ENCODE measurements at regions not wholly inside any gene's neighbourhood (a gene's known extent, or its start where the extent isn't known, plus 50 kb on each side); places are given as distances from the start of the nearest gene placed in this dataset.
A peak's percentile ranks its signal among the peaks of the same experiment; 100 is the strongest.
"Not testable (repeated sequence)": the region's sequence is repeated elsewhere in the genome, so short reads cannot be mapped to it uniquely, and the experiment has no call there.

DNA sequence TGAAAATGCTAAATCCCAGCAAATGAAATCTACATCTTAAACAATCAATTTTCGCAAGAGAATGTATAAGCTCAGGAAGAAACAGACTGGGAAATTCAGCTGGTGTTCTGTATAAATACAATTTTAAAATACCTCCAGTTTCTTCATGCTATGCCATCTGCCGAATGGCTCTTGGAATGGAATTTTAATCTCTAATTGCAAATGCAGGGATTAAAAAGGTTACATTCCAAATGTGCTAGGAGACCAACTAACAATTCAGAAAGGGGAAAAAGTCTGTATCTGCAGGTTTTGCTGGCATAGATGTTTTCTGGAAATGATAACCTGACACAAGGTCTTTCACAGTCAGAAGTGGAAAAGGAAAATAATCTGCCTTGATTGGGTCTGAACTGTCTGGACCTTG, 379.7 kb downstream of the MAT2B start:
- DNase-seq (ENCODE audit: low spot score): no peak

DNA sequence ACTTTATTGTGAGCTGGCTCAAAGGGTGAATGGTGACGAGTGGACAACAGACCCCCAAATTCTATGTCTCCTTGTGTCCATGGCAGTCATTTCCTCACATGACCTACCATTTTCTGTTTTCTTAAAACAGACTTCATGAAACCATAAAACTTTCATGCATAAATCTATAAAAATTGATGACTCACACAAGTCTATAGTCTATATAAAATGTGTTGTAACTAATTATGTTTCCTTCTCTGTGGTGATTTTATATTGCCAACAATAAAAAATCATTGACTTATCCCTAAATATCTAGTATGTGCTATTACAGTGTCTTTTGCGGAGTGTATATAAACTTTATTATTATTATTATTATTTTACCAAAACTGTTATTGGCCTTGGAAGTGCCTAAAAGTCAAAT, 382.4 kb downstream of the MAT2B start:
- no peak for DNase-seq (ENCODE audit: low spot score)

DNA sequence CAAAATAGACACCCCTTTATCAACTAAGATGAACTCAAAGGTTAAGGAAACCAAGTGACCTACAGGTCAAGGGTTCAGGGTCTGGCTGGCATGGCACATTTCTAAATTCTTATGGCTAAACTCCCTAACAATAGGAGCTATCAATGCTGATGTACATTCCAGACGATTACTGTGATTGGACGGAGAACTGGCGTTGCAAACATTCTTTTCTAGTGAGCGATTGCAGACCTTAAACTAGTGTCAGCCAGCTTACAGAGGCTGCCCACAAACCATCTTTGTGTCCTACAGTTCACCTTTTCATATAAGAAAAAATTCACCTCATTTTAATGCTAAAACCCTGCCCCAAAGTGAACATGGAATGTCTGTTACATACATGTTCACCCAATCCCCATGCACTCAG, 382.9 kb downstream of the MAT2B start:
- DNase-seq (ENCODE audit: low spot score): no peak

DNA sequence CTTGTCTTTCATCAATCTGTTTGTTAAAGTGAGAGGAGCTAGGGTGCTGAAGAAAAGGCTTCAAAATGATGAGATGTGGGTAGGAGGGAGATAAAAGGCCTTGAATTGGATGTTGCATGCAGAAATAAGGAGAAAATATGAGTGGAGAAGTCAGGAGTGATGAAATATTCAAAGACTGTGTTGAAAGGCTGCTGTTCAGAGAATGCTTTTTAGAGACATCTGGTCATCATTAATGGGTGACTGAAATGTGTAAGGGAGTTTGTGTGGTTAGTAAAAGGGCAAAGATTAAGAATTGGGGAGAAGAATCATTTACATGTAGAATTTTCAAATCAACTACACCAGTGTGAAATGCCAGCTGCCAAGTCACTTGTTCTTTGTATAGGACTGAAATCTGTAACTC, 383.9 kb downstream of the MAT2B start:
- no peak for DNase-seq (ENCODE audit: low spot score)

DNA sequence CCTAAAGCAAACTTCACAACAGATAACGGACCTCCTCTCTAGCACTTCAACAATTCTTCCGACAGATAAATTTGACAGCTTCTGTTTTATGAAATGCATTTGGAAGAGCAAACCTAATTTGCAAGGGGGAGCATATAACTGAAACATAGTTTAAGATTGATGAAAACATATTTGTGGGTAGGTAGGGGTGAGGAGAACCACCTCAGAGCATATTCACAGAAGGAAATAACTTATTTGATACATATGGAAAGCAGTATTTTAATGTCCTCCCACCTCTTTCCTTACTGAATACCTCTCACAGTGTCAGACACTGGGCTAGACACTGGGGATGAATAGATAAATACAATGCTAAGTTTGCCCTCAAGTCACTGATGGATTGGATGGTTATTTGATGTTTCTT, 384.8 kb downstream of the MAT2B start:
- DNase-seq (ENCODE audit: low spot score): no peak

DNA sequence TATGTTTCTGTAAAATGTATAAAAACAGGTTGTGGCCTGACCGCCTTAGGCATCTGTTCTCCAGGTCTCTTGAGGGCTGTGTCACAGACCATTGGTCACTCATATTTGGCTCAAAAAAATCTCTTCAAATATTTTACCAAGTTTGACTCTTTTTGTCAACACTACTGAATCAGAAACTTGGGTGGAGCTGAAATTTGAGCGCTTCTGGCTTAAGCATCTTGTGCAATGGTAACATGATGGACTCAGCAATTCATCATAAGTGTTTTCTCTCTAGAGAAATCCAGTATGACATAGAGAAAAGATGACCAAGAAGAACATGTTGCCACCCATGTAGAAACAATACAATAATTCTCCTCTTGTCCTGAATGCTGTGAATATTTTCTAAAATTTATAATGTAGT, 387.9 kb downstream of the MAT2B start:
- DNase-seq (ENCODE audit: low spot score): no peak

DNA sequence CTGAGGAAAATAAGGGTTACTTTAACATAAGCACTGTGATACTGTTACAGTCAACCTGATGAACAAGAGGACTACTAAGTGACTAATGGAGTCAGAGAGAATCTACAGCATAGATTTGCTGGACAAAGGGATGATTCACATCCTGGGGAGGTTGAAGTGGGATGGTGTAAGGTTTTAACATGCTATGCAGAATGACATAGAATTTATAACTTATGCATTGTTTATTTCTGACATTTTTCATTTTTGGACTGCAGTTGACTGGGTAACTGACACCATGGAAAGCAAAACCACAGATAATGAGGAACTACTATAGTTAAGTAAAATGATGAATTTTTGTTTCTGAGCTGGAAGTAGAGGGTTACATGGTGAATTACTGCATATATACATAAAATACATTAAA, 389.2 kb downstream of the MAT2B start:
- no peak for DNase-seq (ENCODE audit: low spot score)

DNA sequence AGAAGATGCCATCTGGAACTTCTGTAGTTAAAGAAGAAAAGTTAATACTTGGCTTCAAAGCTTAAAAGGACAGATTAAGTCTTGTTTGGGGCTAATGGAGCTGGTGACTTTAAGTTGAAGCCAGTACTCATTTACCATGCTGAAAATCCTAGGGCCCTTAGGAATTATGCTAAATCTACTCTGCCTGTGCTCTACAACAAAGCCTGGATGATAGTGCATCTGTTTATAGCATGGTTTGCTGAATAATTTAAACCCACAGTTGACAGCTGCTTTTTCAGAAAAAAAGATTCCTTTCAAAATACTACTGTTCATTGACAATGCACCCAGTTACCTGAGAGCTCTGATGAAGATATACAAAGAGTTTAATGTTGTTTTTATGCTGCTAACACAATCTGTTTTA, 393.5 kb downstream of the MAT2B start:
- no peak for DNase-seq (ENCODE audit: low spot score)

DNA sequence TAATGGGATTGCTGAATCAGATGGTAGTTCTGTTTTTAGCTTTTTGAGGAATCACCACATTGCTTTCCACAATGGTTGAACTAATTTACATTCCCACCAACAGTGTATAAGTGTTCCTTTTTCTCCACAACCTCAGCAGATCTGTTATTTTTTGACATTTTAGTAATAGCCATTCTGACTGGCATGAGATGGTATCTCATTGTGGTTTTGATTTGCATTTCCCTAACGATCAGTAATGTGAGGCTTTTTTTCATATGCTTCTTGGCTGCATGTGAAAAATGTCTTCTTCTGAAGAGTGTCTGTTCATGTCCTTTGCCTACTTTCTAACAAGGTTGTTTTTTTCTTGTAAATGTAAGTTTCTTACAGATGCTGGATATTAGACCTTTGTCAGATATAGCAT, 402.4 kb downstream of the MAT2B start:
- not testable (repeated sequence) for DNase-seq (ENCODE audit: low spot score)

DNA sequence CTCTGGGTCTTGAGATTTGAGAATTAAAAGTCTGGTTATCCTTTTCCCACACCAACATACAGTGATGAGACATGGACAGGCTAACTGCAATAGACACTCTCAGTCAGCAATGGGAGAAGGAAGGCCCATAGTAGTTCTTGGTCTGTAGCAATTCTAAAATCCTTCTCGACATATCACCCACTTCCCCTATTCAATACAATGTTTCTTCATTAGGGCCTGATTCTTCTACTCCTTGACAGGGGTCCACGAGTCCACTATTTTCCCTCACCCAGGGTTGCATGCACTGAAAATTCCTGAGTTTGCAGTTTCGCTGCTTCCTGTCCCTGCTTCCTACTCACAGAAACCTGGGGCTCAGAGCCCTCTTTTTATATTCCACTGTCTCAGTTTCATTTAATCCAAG, 402.8 kb downstream of the MAT2B start:
- DNase-seq (ENCODE audit: low spot score): no peak

DNA sequence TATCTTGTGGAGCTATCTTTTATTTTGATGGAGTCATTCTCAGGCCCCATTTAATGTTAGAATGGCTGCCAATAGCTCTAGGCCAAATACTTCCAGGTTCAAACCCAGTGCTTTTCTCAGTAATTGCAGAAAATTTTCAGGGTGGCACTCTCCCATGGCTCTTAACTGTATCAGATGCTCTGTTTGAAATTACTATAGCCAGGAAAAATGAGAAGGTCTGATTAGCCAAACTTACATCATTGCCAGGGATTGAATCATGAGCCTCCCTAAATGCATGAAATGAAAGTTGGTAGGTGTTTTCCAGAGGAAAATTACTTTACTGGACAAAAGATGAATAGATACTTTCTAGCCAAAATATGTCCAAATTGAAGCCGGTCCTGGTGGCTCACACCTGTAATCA, 404.8 kb downstream of the MAT2B start:
- no peak for DNase-seq (ENCODE audit: low spot score)

DNA sequence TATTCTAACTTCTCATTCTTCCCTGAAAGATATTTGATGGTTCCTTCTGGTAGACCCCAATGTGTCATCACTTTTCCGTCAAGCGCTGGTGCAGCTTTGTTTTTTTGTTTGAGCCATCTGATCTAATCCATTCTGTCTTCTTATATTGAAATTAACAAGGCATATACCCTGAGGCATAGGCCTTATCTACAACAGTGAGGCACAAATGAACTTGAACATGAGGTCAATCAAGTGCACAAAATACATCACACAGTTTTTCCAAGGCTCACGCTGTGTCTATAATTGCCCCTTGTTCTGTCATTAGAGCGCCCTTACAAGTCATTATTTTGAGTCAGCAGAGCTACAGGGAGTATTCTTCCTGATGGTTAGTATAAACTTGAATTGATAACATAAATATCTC, 406.6 kb downstream of the MAT2B start:
- DNase-seq (ENCODE audit: low spot score): no peak

DNA sequence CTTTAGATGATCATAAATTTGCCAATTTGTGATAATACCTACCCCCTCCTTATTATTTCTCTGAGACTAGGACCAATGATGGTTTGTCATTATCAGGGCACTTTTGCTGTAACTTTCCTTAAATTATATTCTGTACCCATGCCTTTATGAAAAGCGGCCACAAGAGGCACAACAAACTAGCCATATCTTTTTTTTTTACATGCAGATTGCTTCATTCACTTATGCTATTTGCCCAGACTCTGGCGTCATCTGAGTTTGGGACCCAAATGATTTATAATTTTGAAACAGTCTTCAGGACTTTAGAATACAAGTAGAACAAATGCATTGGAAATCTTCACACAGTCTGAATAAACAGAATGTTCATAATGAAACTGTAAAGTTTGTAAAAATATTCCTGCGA, 408.1 kb downstream of the MAT2B start:
- no peak for DNase-seq (ENCODE audit: low spot score)

DNA sequence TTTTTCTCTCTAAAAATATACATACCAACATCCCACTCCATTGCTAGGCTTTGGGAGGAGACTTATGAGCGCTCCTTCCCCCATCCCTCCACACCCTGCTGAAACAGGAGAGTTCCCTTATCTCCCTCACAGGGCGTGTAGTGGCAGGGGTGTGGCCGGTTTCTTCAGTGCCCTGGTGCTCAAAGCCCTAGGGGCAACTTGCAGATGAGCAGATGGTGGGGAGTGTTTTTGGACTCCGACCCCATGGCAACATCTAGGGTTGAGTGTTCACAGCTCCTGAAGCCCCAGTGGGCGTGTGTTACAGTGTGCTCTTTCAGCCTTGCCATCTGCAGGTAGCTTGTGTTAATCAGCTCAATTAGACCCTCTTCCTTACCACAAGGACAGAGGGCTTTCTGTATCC, 409.5 kb downstream of the MAT2B start:
- peak; percentile 62 for DNase-seq (ENCODE audit: low spot score)

DNA sequence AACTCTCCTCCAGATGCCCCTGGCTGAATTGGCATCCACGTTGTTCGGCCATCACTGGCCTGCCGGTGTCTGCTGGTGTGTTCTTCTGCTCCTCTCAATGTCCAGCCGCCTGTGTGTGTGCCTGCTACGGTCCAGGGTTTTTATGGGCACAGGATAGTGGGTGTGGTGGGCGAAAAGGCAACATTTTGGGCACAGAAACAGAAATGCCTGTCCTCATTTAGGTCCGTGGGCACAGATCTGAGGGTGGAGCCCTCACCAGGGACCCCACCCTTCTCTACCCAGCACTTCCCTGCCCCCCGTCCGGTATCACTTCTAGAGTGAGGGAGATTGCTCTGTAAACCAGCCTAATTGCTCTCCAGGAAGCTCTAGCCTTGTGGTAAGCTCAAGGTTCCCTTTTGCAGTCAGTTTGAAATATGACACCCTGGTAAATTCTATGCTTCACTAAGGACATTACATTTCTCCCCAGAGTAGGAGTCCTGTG, 410.1 kb downstream of the MAT2B start:
- peak; percentile 78 for DNase-seq (ENCODE audit: low spot score)

DNA sequence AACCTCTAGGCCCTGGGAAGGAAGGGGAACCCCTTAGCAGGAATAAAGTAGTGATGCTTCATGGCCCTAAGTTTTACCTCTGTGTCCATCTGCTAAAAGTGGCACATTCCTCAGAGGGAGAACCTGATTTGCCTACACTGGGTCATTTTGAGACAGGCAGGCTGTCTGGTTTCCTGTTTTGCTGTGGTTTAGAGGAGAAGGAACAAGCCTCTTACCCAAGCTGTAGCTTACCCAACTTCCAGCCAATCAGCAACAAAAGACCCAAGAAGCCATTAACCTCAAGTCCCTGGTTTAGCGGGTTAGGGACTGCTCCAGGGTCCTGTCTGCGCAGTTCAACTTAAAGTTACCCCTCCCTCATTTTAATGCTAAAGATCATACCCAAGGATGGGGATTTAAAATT, 411.0 kb downstream of the MAT2B start:
- DNase-seq (ENCODE audit: low spot score): no peak

DNA sequence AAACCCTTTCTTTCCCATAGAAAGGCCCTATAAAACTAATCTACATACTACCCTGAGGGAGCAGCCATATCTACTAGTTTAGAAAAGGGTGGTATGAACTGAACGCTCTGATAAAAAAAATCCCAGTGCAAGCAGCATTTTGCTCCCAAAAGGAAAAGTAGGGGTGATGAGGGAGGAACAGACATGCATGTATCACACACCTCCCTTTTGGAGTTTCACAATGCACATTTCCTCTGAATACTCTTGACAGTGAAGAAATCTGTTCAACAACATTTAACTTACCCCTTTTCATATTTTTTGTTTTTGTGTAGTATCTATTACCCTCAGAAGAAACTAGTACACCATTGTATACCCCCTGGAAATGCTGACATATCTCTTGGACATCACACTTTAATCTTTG, 411.4 kb downstream of the MAT2B start:
- no peak for DNase-seq (ENCODE audit: low spot score)

DNA sequence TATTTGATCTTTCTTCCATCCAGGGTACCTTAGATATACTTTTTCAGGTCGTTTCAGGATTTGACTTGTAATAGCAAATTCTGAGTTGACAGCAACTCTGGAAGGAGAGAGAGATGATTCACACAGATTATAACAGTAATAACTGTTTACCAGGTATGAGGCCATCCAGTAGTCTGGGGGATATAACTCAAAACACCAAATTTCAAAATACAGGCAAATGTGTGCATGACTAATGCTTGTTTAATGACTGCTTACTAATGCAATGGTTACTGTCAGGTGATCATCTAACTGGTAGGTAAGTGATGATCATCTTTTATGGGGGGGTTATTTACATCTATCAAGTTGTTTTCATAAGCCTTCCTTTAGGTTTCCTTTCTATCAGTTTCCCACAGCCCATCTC, 412.3 kb downstream of the MAT2B start:
- DNase-seq (ENCODE audit: low spot score): no peak

DNA sequence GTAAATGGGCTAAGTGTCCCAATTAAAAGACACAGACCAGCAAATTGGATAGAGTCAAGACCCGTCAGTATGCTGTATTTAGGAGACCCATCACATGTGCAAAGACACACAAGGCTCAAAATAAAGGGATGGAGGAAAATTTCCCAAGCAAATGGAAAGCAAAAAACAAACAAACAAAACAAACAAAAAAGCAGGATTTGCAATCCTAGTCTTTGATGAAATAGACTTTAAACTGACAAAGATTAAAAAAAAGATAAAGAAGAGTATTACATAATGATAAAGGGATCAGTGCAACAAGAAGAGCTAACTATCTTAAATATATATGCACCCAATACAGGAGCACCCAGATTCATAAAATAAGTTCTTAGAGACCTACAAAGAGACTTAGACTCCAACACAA, 429.6 kb downstream of the MAT2B start:
- DNase-seq (ENCODE audit: low spot score): not testable (repeated sequence)

DNA sequence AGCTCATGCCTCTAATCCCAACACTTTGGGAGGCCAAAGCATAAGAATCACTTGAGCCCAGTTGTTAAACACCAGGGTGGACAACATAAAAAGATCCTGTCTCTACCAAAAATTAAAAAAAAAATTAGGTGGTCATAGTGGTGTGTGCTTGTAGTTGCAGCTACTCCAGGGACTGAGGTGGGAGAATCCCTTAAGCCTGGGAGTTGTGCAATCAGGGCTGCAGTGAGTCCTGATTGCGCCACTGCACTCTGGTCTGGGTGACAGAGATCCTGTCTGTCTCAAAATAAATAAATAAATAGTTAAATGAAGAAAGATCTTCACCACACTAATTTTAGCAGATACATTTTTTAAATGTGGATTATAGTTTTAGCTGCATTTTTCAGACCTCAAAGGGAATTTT, 433.2 kb downstream of the MAT2B start:
- no peak for DNase-seq (ENCODE audit: low spot score)

DNA sequence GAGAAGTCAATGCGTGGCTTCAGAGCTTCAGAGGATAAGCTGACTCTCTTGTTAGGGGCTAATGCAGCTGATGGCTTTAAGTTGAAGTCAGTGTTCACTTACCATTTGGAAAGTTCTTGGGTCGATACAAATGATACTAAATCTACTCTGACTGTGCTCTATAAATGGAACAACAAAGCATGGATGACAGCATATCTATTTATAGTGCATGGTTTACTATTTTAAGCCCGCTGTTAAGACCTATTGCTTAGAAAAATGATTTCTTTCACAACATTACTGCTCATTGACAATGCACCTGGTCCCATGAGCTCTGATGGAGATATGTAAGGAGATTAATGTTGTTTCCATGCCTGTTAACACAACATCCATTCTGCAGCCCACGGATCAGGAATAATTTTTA, 435.7 kb downstream of the MAT2B start:
- DNase-seq (ENCODE audit: low spot score): no peak

DNA sequence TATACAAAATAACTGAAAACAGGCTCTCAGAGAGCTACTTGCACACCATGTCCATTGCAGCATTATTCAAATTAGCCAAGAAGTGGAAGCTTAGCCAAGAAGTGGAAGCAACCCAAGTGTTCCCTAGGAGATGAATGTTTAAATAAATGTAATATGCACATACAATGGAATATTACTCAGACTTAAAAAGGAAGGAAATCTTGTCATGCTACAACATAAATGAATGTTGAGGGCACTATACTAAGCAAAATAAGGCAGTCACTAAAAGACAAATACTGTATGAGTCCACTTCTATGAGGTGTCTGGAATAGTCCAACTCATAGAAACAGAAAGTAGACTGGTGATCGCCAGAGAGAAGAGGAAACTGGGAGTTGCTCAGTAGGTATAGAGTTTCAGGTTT, 438.1 kb downstream of the MAT2B start:
- DNase-seq (ENCODE audit: low spot score): no peak

DNA sequence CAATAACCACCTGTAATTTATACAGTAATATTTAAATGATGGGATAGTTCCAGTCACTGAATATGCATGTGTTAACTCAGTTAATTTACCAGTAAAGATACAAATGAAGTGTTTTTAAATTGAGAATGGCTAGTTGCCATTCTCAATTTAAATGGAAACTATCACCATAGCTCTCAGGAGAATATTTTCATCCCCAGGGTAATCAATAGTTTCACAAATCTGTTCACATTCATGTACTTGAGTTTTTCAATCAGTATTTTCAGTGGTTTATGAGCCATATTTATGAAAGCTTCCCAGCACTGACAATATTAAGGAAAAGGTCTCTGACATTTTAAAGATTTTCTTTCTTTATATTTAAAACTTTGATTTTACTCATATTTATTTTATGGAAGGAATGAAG, 439.3 kb downstream of the MAT2B start:
- no peak for DNase-seq (ENCODE audit: low spot score)

DNA sequence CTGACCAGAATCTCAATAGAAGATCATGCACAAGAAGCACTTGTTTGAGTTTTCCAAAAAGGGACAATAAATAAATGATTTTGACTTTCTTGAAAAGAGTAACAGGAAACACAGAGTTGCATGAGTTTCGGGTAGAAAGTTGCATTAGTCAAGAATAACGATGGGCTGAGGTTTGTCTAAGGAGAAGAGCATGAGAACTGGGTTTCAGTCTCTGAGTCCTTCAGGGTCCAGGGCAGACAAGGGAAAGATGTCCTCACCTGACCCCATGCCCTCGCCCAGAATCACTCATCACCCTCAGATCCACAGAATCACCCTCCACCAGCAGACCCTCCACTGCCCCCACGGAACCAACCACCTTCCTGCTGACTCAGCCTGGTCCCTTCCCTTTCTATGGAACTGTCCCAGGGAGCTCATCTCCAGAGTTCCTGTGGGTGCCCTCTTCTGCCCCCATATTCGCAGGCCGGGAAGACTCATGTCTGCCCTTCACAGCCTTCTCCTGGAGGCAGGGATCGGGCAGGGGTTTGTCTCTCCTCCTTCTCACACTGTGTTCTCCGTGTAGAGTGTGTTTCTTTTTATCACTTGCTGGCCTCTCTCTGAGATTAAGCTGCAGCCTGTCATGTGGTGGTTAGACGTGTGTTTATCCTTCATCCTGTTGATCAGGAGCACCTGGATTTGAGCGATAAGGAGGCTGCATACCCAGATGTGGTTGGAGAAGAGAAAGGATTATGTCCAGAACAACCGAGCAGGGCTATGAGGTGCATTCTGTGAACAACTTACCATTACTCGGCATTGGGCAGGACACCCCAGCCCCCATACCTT, 442.6 kb downstream of the MAT2B start:
- DNase-seq (ENCODE audit: low spot score): no peak

All from SW480 (cell line).